ENCODE measurements at regions not wholly inside any gene's neighbourhood (a gene's known extent, or its start where the extent isn't known, plus 50 kb on each side); places are given as distances from the start of the nearest gene placed in this dataset.

GRCh38 chr14:53567236-53567780 is 389.3 kb downstream of the BMP4 start:
- in situ Hi-C loops (cut with HindIII; ENCODE audit: low sequenced_read_pairs) = no loop called here

GRCh38 chr14:53564870-53565269 is 391.8 kb downstream of the BMP4 start:
- in situ Hi-C loops (cut with HindIII; ENCODE audit: low sequenced_read_pairs) = no loop called here

GRCh38 chr14:53563628-53564027 is 393.0 kb downstream of the BMP4 start:
- in situ Hi-C loops (cut with HindIII; ENCODE audit: low sequenced_read_pairs) = no loop called here

DNA sequence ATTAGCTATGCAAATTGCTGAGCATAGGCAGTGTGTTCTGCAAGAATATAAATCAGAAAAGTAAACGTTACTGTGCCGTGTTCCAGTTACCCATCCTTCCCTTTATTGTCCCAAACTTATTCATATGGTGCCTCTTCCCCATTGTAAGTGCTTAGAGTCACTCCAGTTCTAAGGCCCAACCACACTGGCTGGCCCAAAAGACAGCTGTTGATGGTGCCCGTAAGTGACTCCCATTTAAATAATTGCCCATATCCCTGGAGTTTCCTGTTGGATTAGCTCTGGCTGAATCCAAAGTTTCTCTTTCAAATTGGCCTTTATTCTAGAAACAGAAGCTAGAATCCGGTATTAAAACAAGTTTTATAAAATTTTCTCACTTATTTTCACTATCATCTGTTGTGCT is 400.1 kb upstream of the DDHD1 start:
- in situ Hi-C loops (cut with HindIII; ENCODE audit: low sequenced_read_pairs) = no loop called here

DNA sequence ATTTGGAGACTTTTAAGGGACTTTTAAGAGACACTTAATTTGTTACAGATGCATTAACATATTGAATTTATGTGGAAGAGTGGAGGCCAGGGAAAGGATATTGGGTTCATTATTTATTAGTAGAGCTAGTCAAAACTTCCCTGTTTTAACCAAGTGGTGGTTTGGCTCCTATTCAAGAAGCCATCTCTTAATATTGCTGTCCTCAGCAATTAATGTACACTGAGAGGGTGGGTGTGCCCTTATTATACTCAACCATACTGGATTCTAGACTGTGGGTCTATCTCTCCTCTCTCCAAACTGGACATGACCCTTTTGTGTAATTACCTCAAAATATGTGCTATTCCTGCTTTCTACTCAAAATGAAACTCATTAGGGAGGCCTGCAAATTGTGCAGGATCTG is 398.7 kb upstream of the DDHD1 start:
- in situ Hi-C loops (cut with HindIII; ENCODE audit: low sequenced_read_pairs) = no loop called here

DNA sequence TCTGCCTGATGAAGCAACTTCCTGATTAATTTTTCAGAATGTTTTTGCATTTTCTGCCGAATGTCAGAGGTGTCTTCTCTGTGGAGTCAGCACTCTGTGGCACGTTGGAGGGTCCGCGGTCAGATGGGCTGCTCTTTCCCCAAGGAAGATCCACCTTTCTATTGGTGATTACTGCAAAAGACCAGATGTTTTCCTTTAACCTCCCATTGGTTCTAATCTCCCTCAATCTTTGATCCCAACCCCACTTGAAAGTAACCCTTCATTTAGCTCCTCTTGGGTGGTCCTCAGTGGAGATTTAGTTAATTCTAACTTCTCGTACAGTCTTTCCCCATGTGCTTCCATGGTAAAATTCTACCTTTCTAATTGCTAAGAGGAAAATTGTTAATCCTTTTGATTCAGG is 397.7 kb upstream of the DDHD1 start:
- in situ Hi-C loops (cut with HindIII; ENCODE audit: low sequenced_read_pairs) = no loop called here

- in situ Hi-C loops (cut with HindIII; ENCODE audit: low sequenced_read_pairs) = loop anchor here (25.0 kb wide), 1 partner anchor 787 kb away; no protein-coding TSS in a partner anchor
Measured at GRCh38 chr14:53549956-53550355, 396.8 kb upstream of the DDHD1 start.

- in situ Hi-C loops (cut with HindIII; ENCODE audit: low sequenced_read_pairs) = loop anchor here (25.0 kb wide), 1 partner anchor 790 kb away; no protein-coding TSS in a partner anchor
Measured at GRCh38 chr14:53547593-53547992, 394.5 kb upstream of the DDHD1 start.

DNA sequence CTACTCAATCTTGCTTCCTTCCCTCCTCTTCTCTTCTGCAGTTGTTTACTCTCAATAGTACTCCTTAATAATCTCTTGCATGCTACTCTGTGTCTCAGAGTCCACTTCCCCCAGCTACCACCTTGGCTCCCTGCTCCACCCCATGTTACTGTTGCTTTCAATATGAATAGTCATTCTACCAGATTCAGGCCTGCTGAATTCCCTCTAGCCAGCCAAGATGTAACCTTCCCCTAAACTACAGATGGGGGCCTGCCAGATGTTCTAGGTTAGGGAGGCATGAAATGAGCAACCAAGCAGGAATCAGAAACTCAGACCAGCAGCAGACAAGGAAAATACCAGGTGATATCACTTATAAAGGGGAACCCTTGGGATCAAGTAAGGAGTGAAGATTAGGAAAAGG is 392.1 kb upstream of the DDHD1 start:
- in situ Hi-C loops (cut with HindIII; ENCODE audit: low sequenced_read_pairs) = loop anchor here (25.0 kb wide), 1 partner anchor 792 kb away; no protein-coding TSS in a partner anchor

GRCh38 chr14:53542732-53543131 is 389.6 kb upstream of the DDHD1 start:
- in situ Hi-C loops (cut with HindIII; ENCODE audit: low sequenced_read_pairs) = loop anchor here (25.0 kb wide), 1 partner anchor 795 kb away; no protein-coding TSS in a partner anchor

DNA sequence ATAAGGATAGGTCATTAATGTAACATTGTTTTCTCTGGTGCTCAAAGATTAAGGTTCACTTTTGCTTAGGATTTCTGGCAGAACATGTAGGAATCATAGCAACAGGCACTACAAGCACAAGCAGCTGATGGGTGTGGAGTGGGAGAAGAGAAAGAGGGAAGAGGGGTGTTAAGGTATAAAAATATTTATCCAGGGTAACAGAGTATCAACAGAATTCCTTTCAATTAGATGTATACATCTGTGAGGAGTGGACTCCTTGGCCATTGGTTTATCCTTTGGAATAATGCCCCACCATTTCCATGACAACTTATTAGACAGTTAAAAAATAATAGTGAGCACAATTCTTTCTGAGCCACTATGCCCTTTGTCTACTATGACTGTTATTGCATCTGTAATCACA is 388.3 kb upstream of the DDHD1 start:
- in situ Hi-C loops (cut with HindIII; ENCODE audit: low sequenced_read_pairs) = loop anchor here (25.0 kb wide), 1 partner anchor 796 kb away; no protein-coding TSS in a partner anchor

DNA sequence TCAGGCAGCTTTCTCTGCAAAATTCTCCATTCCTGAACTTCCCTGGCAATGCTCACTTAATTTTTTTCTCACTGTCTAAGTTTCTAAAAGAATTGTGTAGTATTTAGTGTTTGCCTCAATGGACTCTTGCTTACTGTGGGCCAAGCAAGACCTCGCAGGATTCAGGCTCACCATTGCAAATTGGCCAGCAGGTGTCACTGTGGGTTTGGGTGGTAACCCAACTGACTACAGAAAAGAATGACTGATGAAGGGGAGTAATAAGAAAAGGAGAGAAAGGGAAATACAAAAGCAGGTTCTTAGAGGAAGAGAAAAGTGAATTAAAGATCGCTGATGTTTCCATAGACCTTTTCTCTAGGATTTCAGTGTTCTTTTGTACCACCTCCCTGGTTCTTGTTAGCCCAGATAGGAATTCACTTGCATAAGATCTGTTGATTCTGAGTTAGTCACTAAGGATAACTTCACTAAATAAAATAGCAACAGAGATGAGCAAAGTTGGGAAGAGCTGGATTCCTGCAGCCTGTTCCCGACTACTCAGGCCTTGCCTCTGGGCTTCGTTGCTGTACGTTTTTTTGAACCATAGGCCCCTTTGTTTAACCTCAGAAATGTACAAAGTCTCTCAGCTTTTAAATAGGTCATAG is 386.5 kb upstream of the DDHD1 start:
- in situ Hi-C loops (cut with HindIII; ENCODE audit: low sequenced_read_pairs) = loop anchor here (25.0 kb wide), 1 partner anchor 798 kb away; no protein-coding TSS in a partner anchor

- in situ Hi-C loops (cut with HindIII; ENCODE audit: low sequenced_read_pairs) = loop anchor here (25.0 kb wide), 1 partner anchor 799 kb away; no protein-coding TSS in a partner anchor
Measured at GRCh38 chr14:53538316-53538881, 385.3 kb upstream of the DDHD1 start.

- in situ Hi-C loops (cut with HindIII; ENCODE audit: low sequenced_read_pairs) = loop anchor here (25.0 kb wide), 1 partner anchor 800 kb away; no protein-coding TSS in a partner anchor
Measured at GRCh38 chr14:53537422-53538315, 384.5 kb upstream of the DDHD1 start.

GRCh38 chr14:53536446-53536845 is 383.3 kb upstream of the DDHD1 start:
- in situ Hi-C loops (cut with HindIII; ENCODE audit: low sequenced_read_pairs) = loop anchor here (25.0 kb wide), 1 partner anchor 801 kb away; no protein-coding TSS in a partner anchor

- in situ Hi-C loops (cut with HindIII; ENCODE audit: low sequenced_read_pairs) = loop anchor here (25.0 kb wide), 1 partner anchor 802 kb away; no protein-coding TSS in a partner anchor
Measured at GRCh38 chr14:53534841-53535240, 381.7 kb upstream of the DDHD1 start.

GRCh38 chr14:53533384-53533970 is 380.4 kb upstream of the DDHD1 start:
- in situ Hi-C loops (cut with HindIII; ENCODE audit: low sequenced_read_pairs) = loop anchor here (25.0 kb wide), 1 partner anchor 804 kb away; no protein-coding TSS in a partner anchor

GRCh38 chr14:53532853-53533252 is 379.7 kb upstream of the DDHD1 start:
- in situ Hi-C loops (cut with HindIII; ENCODE audit: low sequenced_read_pairs) = loop anchor here (25.0 kb wide), 1 partner anchor 804 kb away; no protein-coding TSS in a partner anchor

DNA sequence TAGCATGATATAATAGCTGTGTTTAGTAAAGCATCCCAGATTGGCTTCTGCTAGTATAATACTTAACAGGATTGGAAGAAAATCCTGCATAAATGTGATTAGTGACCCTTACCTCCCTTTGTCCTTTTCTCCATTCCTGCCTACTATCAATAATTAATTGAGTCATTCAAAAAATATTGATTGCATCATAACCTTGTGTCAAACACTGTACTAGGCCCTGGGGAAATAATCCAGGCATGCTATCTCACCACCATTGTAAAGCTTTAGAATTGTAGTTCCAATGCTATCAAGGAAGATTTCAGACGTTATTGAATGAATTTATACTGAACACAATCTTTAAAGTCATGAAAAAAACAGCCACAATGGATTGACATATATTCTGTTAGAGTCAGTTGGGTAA is 378.6 kb upstream of the DDHD1 start:
- in situ Hi-C loops (cut with HindIII; ENCODE audit: low sequenced_read_pairs) = loop anchor here (25.0 kb wide), 1 partner anchor 806 kb away; no protein-coding TSS in a partner anchor

DNA sequence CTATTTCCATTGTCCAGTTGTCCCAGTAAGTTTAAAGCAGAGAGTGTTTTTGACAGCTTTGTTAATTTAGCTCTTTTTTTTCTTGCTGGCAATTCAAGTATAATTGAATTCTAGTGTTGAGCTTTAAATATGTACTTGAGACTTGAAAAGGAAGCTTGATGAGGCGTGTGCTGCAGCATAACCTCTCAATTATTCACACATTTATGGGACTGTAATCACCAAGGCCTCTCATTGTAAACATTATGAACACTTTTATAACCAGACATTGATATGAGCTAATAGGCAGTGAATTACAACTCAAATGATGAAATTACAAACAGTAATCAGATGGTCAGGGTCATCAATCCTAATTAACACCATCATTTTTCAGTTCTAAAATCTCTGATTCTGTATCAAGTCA is 378.0 kb upstream of the DDHD1 start:
- in situ Hi-C loops (cut with HindIII; ENCODE audit: low sequenced_read_pairs) = loop anchor here (25.0 kb wide), 1 partner anchor 806 kb away; no protein-coding TSS in a partner anchor
